CD1c-positive myeloid dendritic cell (primary cell): ENCODE measurements at regions not wholly inside any gene's neighbourhood (a gene's known extent, or its start where the extent isn't known, plus 50 kb on each side); places are given as distances from the start of the nearest gene placed in this dataset.

Source experiments
- DNase-seq: peaks from one replicate; pipeline ENCODE4 v3.0.0-alpha.2; 2016; ENCODE audit errors: extremely low spot score

- no peak for DNase-seq
These were observed 265.1 kb downstream of the PTPRU start for GRCh38 chr1:29501227-29501976.

- DNase-seq, result no peak
These were observed 264.3 kb downstream of the PTPRU start for GRCh38 chr1:29500651-29501050.

DNA sequence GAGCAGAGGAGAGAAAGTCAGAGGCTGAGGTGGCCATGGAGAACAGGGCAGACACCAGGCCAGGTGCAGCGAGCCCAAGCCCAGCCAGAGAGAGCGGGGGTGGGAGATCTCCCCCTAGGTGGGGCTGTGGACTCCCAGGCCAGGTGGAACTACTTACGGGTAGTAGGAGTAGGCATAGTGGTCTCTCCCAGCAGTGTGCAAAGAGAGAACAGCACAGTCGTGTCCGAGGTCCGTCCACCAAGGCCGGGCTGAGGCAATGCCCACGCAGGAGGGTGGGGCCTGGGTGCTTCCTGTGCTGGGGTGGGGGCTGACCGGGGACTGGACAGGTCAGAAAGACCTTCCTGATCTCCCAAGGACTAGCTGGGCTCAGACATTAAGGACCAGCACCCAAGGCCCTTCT lies 263.7 kb downstream of the PTPRU start:
- no peak for DNase-seq

DNA sequence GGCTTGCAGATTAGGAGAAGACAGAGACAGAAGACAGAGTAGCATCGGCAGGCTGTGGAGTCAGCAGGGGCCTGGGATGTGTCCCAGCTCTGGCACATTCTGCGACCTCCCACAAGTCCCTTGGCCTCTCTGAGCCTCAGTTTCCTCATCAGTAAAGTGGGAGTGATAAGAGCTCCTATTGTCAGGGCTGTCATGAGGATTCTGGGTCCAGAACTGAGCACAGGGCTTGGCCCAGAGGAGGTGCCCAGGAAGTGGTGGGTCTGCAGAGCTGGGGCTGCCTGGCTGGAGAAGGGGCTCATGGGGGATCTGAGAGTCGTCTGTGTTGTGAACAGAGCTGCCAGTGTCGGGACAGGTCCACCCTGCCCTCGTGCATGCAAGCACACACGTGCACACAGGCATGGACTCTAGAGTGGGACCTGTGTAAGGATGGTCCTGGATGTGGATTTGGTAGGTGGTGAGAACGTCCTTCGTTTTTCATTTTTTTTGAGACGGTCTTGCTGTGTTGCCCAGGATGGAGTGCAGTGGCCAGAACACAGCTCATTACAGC lies 262.9 kb downstream of the PTPRU start:
- no peak for DNase-seq

- no peak for DNase-seq
These were observed 262.1 kb downstream of the PTPRU start for GRCh38 chr1:29498126-29499103.

- no peak for DNase-seq
These were observed 261.2 kb downstream of the PTPRU start for GRCh38 chr1:29497395-29498125.

- no peak for DNase-seq
These were observed 260.4 kb downstream of the PTPRU start for GRCh38 chr1:29496701-29497100.

GRCh38 chr1:29490204-29490934 lies 254.0 kb downstream of the PTPRU start:
- DNase-seq, result no peak

- no peak for DNase-seq
These were observed 253.1 kb downstream of the PTPRU start for GRCh38 chr1:29489471-29489870.

DNA sequence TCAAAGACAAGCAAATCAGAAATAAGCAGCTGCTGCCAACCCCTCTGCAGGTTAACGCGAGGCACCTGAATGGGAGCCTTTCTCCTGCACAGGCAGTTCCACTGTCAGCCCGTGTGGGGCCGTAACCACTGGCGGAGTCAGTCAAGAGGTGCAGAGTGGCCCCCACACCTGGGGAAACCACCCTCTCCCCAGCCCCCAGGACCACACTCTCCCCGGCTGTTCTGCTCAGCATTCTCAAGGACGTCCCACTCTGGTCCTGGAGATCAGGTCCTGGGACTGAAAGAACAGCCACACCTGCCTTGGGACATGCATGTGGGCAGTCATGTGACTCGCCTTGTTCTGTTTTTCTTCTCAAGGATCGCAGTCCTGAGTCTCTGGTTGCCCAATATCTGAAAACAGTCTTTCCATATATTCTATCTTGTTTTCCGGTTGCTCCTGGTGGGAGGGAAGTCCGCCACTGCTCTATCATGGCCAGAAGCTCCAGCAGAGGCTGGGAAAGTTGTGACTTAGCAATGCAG lies 252.5 kb downstream of the PTPRU start:
- DNase-seq, result no peak

GRCh38 chr1:29488086-29488793 lies 251.9 kb downstream of the PTPRU start:
- DNase-seq, result no peak

- no peak for DNase-seq
These were observed 251.0 kb downstream of the PTPRU start for GRCh38 chr1:29487291-29487690.

GRCh38 chr1:29485096-29485925 lies 249.0 kb downstream of the PTPRU start:
- DNase-seq, result no peak

DNA sequence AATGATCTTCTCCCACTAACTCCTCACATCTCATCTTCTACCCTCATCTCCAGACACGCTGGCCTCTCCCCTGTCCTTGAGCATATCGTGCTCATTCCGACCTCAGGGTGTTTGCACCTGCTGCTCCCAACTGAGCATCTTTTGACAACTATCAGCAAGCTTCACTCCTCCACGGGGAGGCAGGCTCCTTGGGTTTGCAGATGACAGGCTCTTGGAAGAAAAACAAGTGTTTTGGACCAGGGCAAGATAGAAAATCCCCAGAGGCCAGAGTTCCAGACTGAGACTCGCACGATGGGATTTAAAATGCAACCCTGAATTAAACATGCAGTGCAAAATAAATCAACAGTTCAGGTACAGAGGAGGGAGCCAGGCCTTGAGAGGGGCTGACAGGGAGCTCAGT lies 246.7 kb downstream of the PTPRU start:
- no peak for DNase-seq

DNA sequence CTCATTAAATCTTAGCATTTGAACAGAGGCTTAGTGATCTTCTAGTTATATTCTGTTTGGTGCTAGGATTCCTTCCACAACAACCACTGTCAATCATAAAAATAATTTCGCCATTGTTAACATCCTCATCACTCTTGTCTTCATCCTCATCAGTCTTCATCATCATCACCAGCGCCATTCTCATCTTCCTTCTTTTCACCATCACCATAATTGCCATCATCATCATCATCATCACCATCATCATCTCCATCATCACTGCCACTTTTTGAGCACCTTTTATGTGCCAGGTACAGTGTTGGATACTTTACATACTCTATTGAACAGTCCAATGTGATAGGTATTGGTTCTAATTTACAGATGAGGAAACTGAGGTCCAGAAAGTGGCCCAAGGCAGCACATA lies 245.7 kb downstream of the PTPRU start:
- no peak for DNase-seq

GRCh38 chr1:29481031-29481430 lies 244.7 kb downstream of the PTPRU start:
- DNase-seq, result no peak

GRCh38 chr1:29478879-29479278 lies 242.6 kb downstream of the PTPRU start:
- DNase-seq, result no peak

DNA sequence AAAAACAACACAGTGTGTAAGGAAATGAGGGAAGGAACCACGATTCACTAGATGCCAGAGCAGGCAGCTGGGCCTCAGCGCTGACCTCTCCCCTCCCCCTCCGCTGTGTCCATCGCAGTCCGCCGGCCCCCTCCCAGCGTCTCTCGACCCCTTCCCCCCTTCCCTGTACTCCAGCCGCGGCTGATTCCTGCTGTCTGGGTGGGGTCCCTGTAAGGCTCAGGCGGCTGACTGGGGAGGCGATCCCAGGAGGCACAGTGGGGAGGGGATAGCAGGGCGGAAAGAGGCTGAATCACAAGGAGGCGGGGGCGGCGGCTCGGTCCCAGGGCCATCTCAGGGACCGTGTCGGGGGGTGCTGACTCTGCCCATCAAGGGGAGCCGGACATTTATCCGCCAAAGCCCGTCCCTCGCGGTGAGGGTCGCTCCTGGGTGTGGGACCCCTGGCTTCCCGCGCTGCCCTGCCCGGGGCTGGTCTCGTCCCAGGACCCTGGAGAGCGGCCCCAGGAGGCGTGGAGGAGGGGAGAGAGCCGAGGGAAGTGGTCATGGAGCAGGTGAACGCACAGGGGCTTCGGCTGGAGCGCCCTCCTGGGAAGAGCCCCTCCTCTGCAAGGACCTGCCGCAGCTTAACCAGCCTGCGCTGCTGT lies 241.9 kb downstream of the PTPRU start:
- DNase-seq, result no peak

DNA sequence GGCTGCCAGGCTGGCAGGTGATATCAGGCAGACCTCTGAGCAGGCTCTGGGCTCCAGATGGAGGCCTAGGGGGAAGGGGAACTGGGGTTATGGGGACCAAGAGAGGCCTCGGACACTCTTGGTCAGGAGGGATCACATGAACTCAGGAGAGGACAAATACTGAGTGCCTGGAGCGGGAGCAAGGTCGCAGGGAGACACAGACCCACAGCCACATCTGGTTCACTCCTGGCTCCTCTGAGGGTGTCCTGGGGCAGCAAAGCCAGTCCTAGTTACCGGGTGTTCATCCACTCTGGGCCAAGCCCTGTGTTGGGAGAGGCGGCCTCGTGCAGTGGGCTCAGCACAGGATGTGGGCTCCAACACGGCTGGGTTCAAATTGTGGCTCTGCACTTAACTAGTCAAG lies 239.0 kb downstream of the PTPRU start:
- no peak for DNase-seq
